Heart right ventricle (tissue), 16 donors: ENCODE measurements at regions not wholly inside any gene's neighbourhood (a gene's known extent, or its start where the extent isn't known, plus 50 kb on each side); places are given as distances from the start of the nearest gene placed in this dataset.

ENCODE experiments used
- ATAC-seq, 8 donors: fragments of 200-7000 bp; cut with Tn5 transposase; one replicate each; pipeline ENCODE4 v1.9.1; 2020; ENCODE audit warnings: mild to moderate bottlenecking in 8 of 8, moderate library complexity in 8 of 8, moderate number of reproducible peaks in 1 of 8
- DNase-seq, 2 donors: peaks; one replicate each; pipeline ENCODE4 v3.0.0-alpha.2; 2020
- H3K27ac ChIP-seq, 10 donors: fragments of 200-600 bp; sonication (generic) in 2 of 10; one replicate each; pipeline versions ENCODE4 v1.5.0 to v1.8.0; 2020 to 2022; ENCODE audit warnings: mild to moderate bottlenecking in 3 of 10
- H3K27me3 ChIP-seq, 7 donors: fragments of 200-600 bp; one replicate each; pipeline ENCODE4 v1.8.0; 2021 to 2022; ENCODE audit warnings: mild to moderate bottlenecking in 2 of 7
- H3K36me3 ChIP-seq, 9 donors: fragments of 200-600 bp; sonication (generic) in 1 of 9; one replicate each; pipeline versions ENCODE4 v1.5.0 to v1.8.0; 2020 to 2022; ENCODE audit warnings: mild to moderate bottlenecking in 2 of 9
- H3K4me1 ChIP-seq, 9 donors: fragments of 200-600 bp; sonication (generic) in 1 of 9; one replicate each; pipeline versions ENCODE4 v1.5.0 to v1.8.0; 2020 to 2022; ENCODE audit warnings: mild to moderate bottlenecking in 4 of 9
- H3K4me3 ChIP-seq, 10 donors: fragments of 200-600 bp; sonication (generic) in 2 of 10; one replicate each; pipeline versions ENCODE4 v1.5.0 to v1.8.0; 2020 to 2022; ENCODE audit warnings: mild to moderate bottlenecking in 7 of 10, moderate library complexity in 2 of 10
- H3K9me3 ChIP-seq, 11 donors: fragments of 200-600 bp in 10 of 11; sonication (generic) in 2 of 11; one replicate each; pipeline versions ENCODE4 v1.5.0 to v1.8.0; 2013 to 2022; ENCODE audit warnings: mild to moderate bottlenecking in 2 of 11, control low read depth in 1 of 11, moderate library complexity in 1 of 11
- CTCF ChIP-seq, 9 donors: fragments of 200-600 bp; sonication (generic) in 2 of 9; IDR thresholded peaks; one replicate each; pipeline versions ENCODE4 v1.5.0 to v1.8.0; 2021 to 2022; ENCODE audit warnings: antibody characterized with exemption in 9 of 9, mild to moderate bottlenecking in 5 of 9, moderate library complexity in 1 of 9
- WGBS, 2 donors: extraction: QIAGEN DNeasy Blood & Tissue Kit; methylation state at CpG; one replicate each; pipeline ENCODE4 v1.1.7; 2013; ENCODE audit warnings: inconsistent platforms in 1 of 2; 5-methylcytosine and 5-hydroxymethylcytosine counted together
- intact Hi-C, 10 donors: fragments of 100-400 bp; cut with DNase I; formaldehyde crosslinking; loops; one replicate each; pipeline versions ENCODE4 v1.11.1 to v1.14.2; 2022
- donor health status: Arrhythmogenic right ventricular cardiomyopathy.
- donor health status: ischemic (EF 13 %, LVEDD 7.1; RV severe dilation, severe dysfunction).
- donor health status: healthy with polysubstance abuse.
- donor health status: DM: no; HTN: yes; CAD: no.
- donor health status: DM: no; HTN: no; CAD: no.
- donor health status: ischemic (EF 25% LVEDD 6.9; RV normal size, moderate dysfunction).
- donor health status: ischemic (EF 25% LVEDD 5.7; RV mildly dilated, moderate dysfunction).
- donor health status: healthy.
- donor health status: DM: yes; HTN: yes; CAD: no.
- donor health status: Ischemic cardiomyopathy.
- donor health status: ischemic (EF 35%, LVEDD 5.7; RV mildly dilated, moderate dysfunction).
- donor health status: nonischemic (EF 11% LVEDD 7.7; RV severe dilation, severe dysfunction).
- donor health status: DM: yes; HTN: yes; CAD: no.
- donor health status: PGD.
- donor health status: ischemic (EF 29% LVEDD 5.4; RV normal size, mild dysfunction).
- donor health status: nonischemic (EF 23%, LVEDD 6.1; RV moderate dilation, normal function).

DNA sequence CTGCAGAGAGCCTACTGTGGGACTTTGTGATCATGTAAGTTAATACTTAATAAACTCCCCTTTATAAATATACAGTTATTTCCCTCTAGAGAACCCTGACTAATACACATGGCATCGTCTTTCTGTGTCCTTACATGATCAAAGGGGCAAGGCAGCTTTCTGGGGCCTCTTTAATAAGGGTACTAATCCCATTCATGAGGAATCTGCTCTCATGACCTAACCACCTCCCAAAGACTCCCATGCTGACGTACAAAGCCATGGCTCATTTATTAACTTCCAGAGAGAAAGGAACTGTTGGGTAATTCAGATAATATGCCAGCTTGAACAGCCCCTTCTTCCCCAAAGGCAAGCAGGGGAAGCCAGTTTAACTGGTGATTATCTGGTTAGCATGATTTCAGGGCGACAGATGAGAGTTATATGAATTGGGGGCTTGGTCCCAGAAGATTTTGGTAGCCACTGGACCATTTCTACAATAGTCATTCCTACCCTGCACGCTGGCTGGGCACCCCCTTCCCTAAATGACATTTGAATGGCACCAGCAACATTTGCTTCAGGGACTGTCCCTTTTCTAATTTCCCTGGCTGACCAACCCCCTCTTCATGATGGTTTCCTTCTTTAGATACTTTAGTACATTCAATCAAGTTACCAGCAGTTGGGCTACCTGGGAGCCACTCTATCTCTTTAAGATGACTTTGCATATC lies 83.6 kb upstream of the C3orf80 start:
- Histone ChIP-seq H3K36me3 (no peaks in the 10 kb centered on the region), H3K27ac (no peak overlapping the region), H3K27me3 (no peaks in the 10 kb centered on the region), H3K4me3 (no peak overlapping the region), H3K9me3 (peaks cover 0 to 17% (median 7%) of the 10 kb centered on the region in 11 donors), H3K4me1 (no peaks in the 10 kb centered on the region)
- no peak for TF ChIP-seq CTCF (IDR thresholded peaks at IDR 0.05)
- intact Hi-C loops: no loop called here
- DNase-seq (no peak), ATAC-seq (no peak)
- 73 to 80% methylated on average over 4 of the region's 4 CpGs for WGBS, 2 donors

- 94 to 100% methylated on average over 2 of the region's 2 CpGs for WGBS, 2 donors
- no peak for TF ChIP-seq CTCF (IDR thresholded peaks at IDR 0.05)
- intact Hi-C loops: no loop called here
- Histone ChIP-seq H3K9me3 (peaks cover 0 to 17% (median 7%) of the 10 kb centered on the region in 11 donors), H3K36me3 (no peaks in the 10 kb centered on the region), H3K27ac (no peak overlapping the region), H3K4me1 (no peaks in the 10 kb centered on the region), H3K4me3 (no peak overlapping the region), H3K27me3 (no peaks in the 10 kb centered on the region)
- ATAC-seq: no peak
- DNase-seq: no peak
Observed at GRCh38 chr3:160143482-160143881, 81.7 kb upstream of the C3orf80 start.

DNA sequence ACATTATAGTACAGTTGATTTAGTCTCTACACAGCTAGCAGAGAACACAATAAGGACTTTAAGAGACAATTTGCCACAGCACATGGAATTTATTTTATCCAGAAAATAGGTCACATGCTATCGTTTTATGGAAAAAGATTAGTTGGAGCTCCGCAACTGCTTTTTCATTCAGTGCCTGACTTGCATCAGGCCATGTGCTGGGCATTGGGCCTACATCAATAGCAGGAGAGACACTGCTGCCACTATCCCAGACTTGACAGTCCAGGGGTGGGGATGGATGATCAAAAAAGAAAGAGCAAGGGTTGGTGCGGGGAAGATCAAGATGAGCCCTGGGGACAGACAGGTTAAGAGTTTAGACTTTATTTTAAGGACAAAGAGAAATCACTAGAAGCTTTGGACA lies 75.2 kb upstream of the C3orf80 start:
- peak in 2 of 8 donors; percentile 52 to 54 for ATAC-seq
- WGBS, 2 donors: 77 to 86% methylated on average over 3 of the region's 3 CpGs
- H3K4me1 ChIP-seq: no peaks in the 10 kb centered on the region
- H3K4me3 ChIP-seq: no peak overlapping the region
- intact Hi-C loops: loop anchor here in 1 of 10 donors (10.0 kb wide), 1 partner anchor 115 kb away; no protein-coding TSS in a partner anchor
- H3K27ac ChIP-seq: peak overlapping the region in 1 of 10 donors; percentile 43
- no peaks in the 10 kb centered on the region for H3K9me3 ChIP-seq
- H3K27me3 ChIP-seq: peaks cover 0 to 5% (median 0%) of the 10 kb centered on the region in 7 donors
- H3K36me3 ChIP-seq: no peaks in the 10 kb centered on the region
- no peak for TF ChIP-seq CTCF (IDR thresholded peaks at IDR 0.05)
- no peak for DNase-seq

DNA sequence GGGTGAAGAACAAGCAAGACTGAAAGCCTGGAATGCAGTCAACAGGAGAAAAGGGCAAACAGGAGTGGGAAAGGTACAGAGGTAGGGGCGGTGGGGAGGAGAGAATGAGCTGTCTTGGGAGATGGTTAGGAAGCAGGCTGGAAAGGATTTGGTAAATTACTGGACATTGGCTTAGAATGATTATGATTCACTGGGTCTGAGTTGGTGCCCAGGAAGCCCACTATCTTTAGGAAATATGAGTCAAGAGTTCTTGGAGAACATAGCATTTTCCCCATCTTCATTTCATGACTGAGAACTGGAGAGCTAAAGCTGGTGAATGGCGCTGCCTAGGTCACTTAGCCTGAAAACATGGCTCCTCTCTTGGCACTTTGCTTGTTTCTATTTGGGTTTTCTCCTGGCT lies 74.7 kb upstream of the C3orf80 start:
- TF ChIP-seq CTCF (IDR thresholded peaks at IDR 0.05): no peak
- H3K4me1 ChIP-seq: no peaks in the 10 kb centered on the region
- H3K27me3 ChIP-seq: peaks cover 0 to 9% (median 0%) of the 10 kb centered on the region in 7 donors
- WGBS, 2 donors: 62 to 84% methylated on average over 2 of the region's 2 CpGs
- ATAC-seq (peak in 5 of 8 donors; percentile 18 to 61 (median 34)), DNase-seq (no peak)
- intact Hi-C loops: loop anchor here in 1 of 10 donors (10.0 kb wide), 1 partner anchor 116 kb away; no protein-coding TSS in a partner anchor
- H3K4me3 ChIP-seq: no peak overlapping the region
- no peaks in the 10 kb centered on the region for H3K9me3 ChIP-seq
- peak overlapping the region in 1 of 10 donors; percentile 43 for H3K27ac ChIP-seq
- no peaks in the 10 kb centered on the region for H3K36me3 ChIP-seq
